A673 (cell line): ENCODE measurements at regions not wholly inside any gene's neighbourhood (a gene's known extent, or its start where the extent isn't known, plus 50 kb on each side); places are given as distances from the start of the nearest gene placed in this dataset.

Experiments
- CTCF ChIP-seq: fragments of 300-800, 200-600 bp; sonication (generic); conservative IDR thresholded peaks from 2 replicates; pipeline ENCODE4 v1.5.1; 2017; ENCODE audit warnings: low read depth, mild to moderate bottlenecking, antibody characterized with exemption, low read length, moderate library complexity, mixed read lengths
- EZH2 ChIP-seq: fragments of 200-600 bp; sonication (generic); IDR thresholded peaks from 2 replicates; pipeline ENCODE4 v1.6.1; 2017; ENCODE audit warnings: borderline replicate concordance, low read depth, mild to moderate bottlenecking, mixed read lengths, antibody characterized with exemption, low read length; ENCODE audit not compliant: poor library complexity, severe bottlenecking

- TF ChIP-seq CTCF, result no peak
- TF ChIP-seq EZH2, result no peak
These were observed 127.3 kb downstream of the ATP23 start for GRCh38 chr12:58068706-58069105.
